ENCODE measurements at regions not wholly inside any gene's neighbourhood (a gene's known extent, or its start where the extent isn't known, plus 50 kb on each side); places are given as distances from the start of the nearest gene placed in this dataset.

- Histone ChIP-seq H3K9me3 (no peaks in the 10 kb centered on the region), H3K4me3 (no peak overlapping the region), H3K36me3 (no peaks in the 10 kb centered on the region), H3K27ac (no peak overlapping the region), H3K4me1 (no peaks in the 10 kb centered on the region), H3K27me3 (no peaks in the 10 kb centered on the region)
- DNase-seq (no peak), ATAC-seq (no peak)
- intact Hi-C loops (cut with DNase I), result no loop called here
- TF ChIP-seq CTCF (IDR thresholded peaks at IDR 0.05), result no peak
- no peak for TF ChIP-seq POLR2A (IDR thresholded peaks at IDR 0.05)
- 56% methylated on average over 3 of the region's 3 CpGs for WGBS (ENCODE audit: insufficient coverage, low coverage, low lambda C conversion rate, missing lambda C conversion rate)
Measured at GRCh38 chr20:55928266-55928665, 77.1 kb downstream of the CBLN4 start.

GRCh38 chr20:55919956-55920355 is 85.4 kb downstream of the CBLN4 start:
- Histone ChIP-seq H3K4me3 (no peak overlapping the region), H3K4me1 (no peaks in the 10 kb centered on the region), H3K36me3 (no peaks in the 10 kb centered on the region), H3K27ac (no peak overlapping the region), H3K9me3 (no peaks in the 10 kb centered on the region), H3K27me3 (no peaks in the 10 kb centered on the region)
- intact Hi-C loops (cut with DNase I), result no loop called here
- TF ChIP-seq CTCF (IDR thresholded peaks at IDR 0.05) (no peak), POLR2A (IDR thresholded peaks at IDR 0.05) (no peak)
- ATAC-seq (no peak), DNase-seq (no peak)

- H3K4me1 ChIP-seq, result no peaks in the 10 kb centered on the region
- DNase-seq (no peak), ATAC-seq (no peak)
- H3K36me3 ChIP-seq, result no peaks in the 10 kb centered on the region
- intact Hi-C loops (cut with DNase I), result no loop called here
- no peak for TF ChIP-seq CTCF (IDR thresholded peaks at IDR 0.05)
- TF ChIP-seq POLR2A (IDR thresholded peaks at IDR 0.05), result no peak
- no peak overlapping the region for H3K27ac ChIP-seq
- 11% methylated on average over 1 of the region's 1 CpG for WGBS (ENCODE audit: insufficient coverage, low coverage, low lambda C conversion rate, missing lambda C conversion rate)
- no peak overlapping the region for H3K4me3 ChIP-seq
- H3K9me3 ChIP-seq, result no peaks in the 10 kb centered on the region
- H3K27me3 ChIP-seq, result no peaks in the 10 kb centered on the region
Measured at GRCh38 chr20:55919319-55919718, 86.0 kb downstream of the CBLN4 start.

GRCh38 chr20:55918471-55918870 is 86.8 kb downstream of the CBLN4 start:
- Histone ChIP-seq H3K36me3 (no peaks in the 10 kb centered on the region), H3K4me3 (no peak overlapping the region), H3K9me3 (no peaks in the 10 kb centered on the region), H3K27ac (no peak overlapping the region), H3K4me1 (no peaks in the 10 kb centered on the region), H3K27me3 (no peaks in the 10 kb centered on the region)
- no peak for DNase-seq
- intact Hi-C loops (cut with DNase I), result no loop called here
- TF ChIP-seq CTCF (IDR thresholded peaks at IDR 0.05), result no peak
- no peak for TF ChIP-seq POLR2A (IDR thresholded peaks at IDR 0.05)
- 69% methylated on average over 2 of the region's 2 CpGs for WGBS (ENCODE audit: insufficient coverage, low coverage, low lambda C conversion rate, missing lambda C conversion rate)
- ATAC-seq, result no peak

- TF ChIP-seq CTCF (IDR thresholded peaks at IDR 0.05) (no peak), POLR2A (IDR thresholded peaks at IDR 0.05) (no peak)
- Histone ChIP-seq H3K27ac (no peak overlapping the region), H3K4me1 (no peaks in the 10 kb centered on the region), H3K36me3 (no peaks in the 10 kb centered on the region), H3K27me3 (no peaks in the 10 kb centered on the region), H3K9me3 (no peaks in the 10 kb centered on the region), H3K4me3 (no peak overlapping the region)
- intact Hi-C loops (cut with DNase I), result no loop called here
- ATAC-seq (peak; percentile 21 to 87 (median 64)), DNase-seq (no peak)
Measured at GRCh38 chr20:55893031-55893430, 112.3 kb downstream of the CBLN4 start.
